ENCODE measurements at regions not wholly inside any gene's neighbourhood (a gene's known extent, or its start where the extent isn't known, plus 50 kb on each side); places are given as distances from the start of the nearest gene placed in this dataset.

DNA sequence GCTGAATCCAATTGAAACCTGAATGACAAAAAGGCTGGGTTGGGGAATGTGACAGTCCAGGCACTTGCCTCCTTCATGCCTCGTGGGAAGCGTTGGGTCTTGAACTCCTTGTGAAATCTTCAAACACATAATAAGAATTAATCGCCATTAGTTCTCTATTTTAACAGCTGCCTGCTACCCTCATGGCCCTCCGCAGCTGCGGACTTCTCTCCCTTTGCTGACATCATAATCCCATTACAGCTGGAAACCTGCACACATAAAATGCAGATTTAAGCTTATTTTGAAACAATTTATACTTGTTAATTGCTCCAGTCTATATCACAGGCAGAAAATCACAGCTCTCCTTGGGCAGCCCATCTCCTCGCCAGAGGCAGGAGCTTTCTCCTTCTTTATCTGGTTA, 403.0 kb upstream of the MKI67 start:
- H3K9me3 ChIP-seq = no peaks in the 10 kb centered on the region
- no peaks in the 10 kb centered on the region for H3K4me1 ChIP-seq
- no peak overlapping the region for H3K27ac ChIP-seq
- no peak for DNase-seq (ENCODE audit: extremely low spot score in 2 of 2)
- H3K27me3 ChIP-seq = no peaks in the 10 kb centered on the region
- TF ChIP-seq POLR2A (IDR thresholded peaks at IDR 0.05) (no peak), POLR2AphosphoS5 (IDR thresholded peaks at IDR 0.05; ENCODE audit: insufficient read depth in 1 of 2, low read depth in 1 of 2) (no peak)
- TF ChIP-seq, protein P1, sequence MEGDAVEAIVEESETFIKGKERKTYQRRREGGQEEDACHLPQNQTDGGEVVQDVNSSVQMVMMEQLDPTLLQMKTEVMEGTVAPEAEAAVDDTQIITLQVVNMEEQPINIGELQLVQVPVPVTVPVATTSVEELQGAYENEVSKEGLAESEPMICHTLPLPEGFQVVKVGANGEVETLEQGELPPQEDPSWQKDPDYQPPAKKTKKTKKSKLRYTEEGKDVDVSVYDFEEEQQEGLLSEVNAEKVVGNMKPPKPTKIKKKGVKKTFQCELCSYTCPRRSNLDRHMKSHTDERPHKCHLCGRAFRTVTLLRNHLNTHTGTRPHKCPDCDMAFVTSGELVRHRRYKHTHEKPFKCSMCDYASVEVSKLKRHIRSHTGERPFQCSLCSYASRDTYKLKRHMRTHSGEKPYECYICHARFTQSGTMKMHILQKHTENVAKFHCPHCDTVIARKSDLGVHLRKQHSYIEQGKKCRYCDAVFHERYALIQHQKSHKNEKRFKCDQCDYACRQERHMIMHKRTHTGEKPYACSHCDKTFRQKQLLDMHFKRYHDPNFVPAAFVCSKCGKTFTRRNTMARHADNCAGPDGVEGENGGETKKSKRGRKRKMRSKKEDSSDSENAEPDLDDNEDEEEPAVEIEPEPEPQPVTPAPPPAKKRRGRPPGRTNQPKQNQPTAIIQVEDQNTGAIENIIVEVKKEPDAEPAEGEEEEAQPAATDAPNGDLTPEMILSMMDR (IDR thresholded peaks at IDR 0.05) = no peak
- H3K4me3 ChIP-seq = no peak overlapping the region
- no peaks in the 10 kb centered on the region for H3K36me3 ChIP-seq
- intact Hi-C loops (cut with DNase I) = no loop called here

DNA sequence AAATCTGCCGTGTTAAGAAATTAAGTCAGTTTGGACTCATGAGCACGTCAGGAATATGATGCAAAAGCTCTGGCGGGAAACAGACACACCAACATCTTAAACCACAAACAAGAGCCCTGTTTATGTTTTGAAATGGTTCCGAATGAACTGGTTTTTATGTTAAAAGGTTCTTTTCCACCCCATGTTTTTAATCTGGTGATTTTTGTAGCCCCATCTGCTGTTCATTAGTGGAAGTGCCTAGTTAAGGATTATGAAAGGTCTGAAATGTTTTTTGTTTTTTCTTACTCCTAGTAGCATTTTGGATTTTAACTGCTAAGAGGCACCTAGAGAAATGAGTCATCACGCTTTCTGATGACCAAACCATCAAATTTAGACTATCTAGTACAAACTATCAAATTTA, 404.1 kb upstream of the MKI67 start:
- DNase-seq (ENCODE audit: extremely low spot score in 2 of 2) = no peak
- Histone ChIP-seq H3K4me1 (no peaks in the 10 kb centered on the region), H3K36me3 (no peaks in the 10 kb centered on the region), H3K9me3 (no peaks in the 10 kb centered on the region), H3K4me3 (no peak overlapping the region), H3K27ac (no peak overlapping the region), H3K27me3 (no peaks in the 10 kb centered on the region)
- intact Hi-C loops (cut with DNase I) = no loop called here
- no peak for TF ChIP-seq POLR2AphosphoS5 (IDR thresholded peaks at IDR 0.05; ENCODE audit: insufficient read depth in 1 of 2, low read depth in 1 of 2)
- TF ChIP-seq POLR2A (IDR thresholded peaks at IDR 0.05) = no peak
- TF ChIP-seq, protein P1 (IDR thresholded peaks at IDR 0.05) = peak in 1 of 3 experiments; percentile 29

DNA sequence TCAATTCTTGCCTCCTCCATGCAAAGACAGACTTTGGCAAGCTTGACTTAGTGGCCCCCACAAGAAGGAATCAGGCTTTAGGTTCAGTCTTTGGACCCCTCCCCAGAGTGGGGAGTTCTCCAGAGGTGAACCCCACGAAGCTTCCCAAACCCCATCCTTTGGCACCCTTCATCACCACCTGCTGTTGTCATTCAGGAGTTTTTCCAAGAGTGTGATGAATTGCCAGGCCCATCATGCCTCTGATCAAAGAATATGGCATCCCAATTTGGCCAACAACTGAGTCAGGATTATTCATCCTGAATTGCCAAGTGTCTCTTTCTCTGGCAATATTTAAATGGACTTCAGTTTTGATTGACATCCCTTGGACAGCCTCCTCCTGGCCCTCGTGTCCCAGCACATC, 404.7 kb upstream of the MKI67 start:
- no peaks in the 10 kb centered on the region for H3K27me3 ChIP-seq
- no peaks in the 10 kb centered on the region for H3K9me3 ChIP-seq
- H3K4me1 ChIP-seq = no peaks in the 10 kb centered on the region
- H3K4me3 ChIP-seq = no peak overlapping the region
- DNase-seq (ENCODE audit: extremely low spot score in 2 of 2) = no peak
- intact Hi-C loops (cut with DNase I) = no loop called here
- H3K27ac ChIP-seq = no peak overlapping the region
- H3K36me3 ChIP-seq = no peaks in the 10 kb centered on the region
- TF ChIP-seq POLR2A (IDR thresholded peaks at IDR 0.05) (no peak), POLR2AphosphoS5 (IDR thresholded peaks at IDR 0.05; ENCODE audit: insufficient read depth in 1 of 2, low read depth in 1 of 2) (no peak)
- TF ChIP-seq, protein P1 (IDR thresholded peaks at IDR 0.05) = no peak

DNA sequence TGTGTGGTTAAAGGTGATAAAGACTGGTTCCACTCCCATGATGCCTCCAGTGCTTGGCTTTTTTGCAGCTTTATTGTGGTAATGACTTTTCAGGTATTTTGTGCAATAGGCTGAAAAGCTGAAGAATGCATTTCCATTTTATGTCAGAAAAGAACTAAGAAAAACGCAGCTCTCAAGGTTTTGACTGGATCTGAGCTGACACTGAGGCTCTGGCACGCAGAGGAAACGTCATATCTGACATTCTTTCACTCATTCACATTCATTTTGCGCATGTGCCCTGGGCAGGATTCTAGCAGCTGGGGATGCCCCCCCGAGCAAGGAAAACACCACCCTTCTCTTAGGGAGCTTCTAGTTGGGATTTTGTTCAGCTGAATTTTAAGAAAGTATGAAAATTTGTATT, 408.5 kb upstream of the MKI67 start:
- Histone ChIP-seq H3K27ac (no peak overlapping the region), H3K4me3 (no peak overlapping the region), H3K9me3 (no peaks in the 10 kb centered on the region), H3K4me1 (no peaks in the 10 kb centered on the region), H3K36me3 (no peaks in the 10 kb centered on the region), H3K27me3 (no peaks in the 10 kb centered on the region)
- TF ChIP-seq, protein P1 (IDR thresholded peaks at IDR 0.05) = no peak
- no peak for TF ChIP-seq POLR2AphosphoS5 (IDR thresholded peaks at IDR 0.05; ENCODE audit: insufficient read depth in 1 of 2, low read depth in 1 of 2)
- no peak for TF ChIP-seq POLR2A (IDR thresholded peaks at IDR 0.05)
- no peak for DNase-seq (ENCODE audit: extremely low spot score in 2 of 2)
- intact Hi-C loops (cut with DNase I) = no loop called here

DNA sequence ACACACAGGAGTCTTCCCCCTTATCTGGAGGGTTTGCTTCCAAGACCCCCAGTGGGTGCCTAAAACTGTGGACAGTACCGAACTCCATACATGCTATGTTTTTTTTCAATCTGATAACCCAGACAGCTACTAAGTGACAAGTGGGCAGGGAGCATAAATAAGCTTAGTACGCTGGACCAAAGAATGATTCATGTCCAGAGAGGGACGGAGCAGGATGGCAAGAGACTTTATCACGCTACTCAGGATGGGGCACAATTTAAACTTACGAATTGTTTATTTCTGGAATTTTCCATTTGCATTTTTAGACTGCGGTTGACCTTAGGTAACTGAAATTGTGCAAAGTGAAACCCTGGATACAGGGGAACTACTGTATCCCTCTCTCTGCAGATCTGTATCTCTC, 410.0 kb upstream of the MKI67 start:
- TF ChIP-seq, protein P1 (IDR thresholded peaks at IDR 0.05) = no peak
- TF ChIP-seq POLR2A (IDR thresholded peaks at IDR 0.05) = no peak
- no peak for TF ChIP-seq POLR2AphosphoS5 (IDR thresholded peaks at IDR 0.05; ENCODE audit: insufficient read depth in 1 of 2, low read depth in 1 of 2)
- Histone ChIP-seq H3K27me3 (peaks cover 4% of the 10 kb centered on the region), H3K9me3 (no peaks in the 10 kb centered on the region), H3K27ac (no peak overlapping the region), H3K36me3 (no peaks in the 10 kb centered on the region), H3K4me1 (peaks cover 6% of the 10 kb centered on the region), H3K4me3 (no peak overlapping the region)
- intact Hi-C loops (cut with DNase I) = no loop called here
- DNase-seq (ENCODE audit: extremely low spot score in 2 of 2) = no peak
